ENCODE measurements at regions not wholly inside any gene's neighbourhood (a gene's known extent, or its start where the extent isn't known, plus 50 kb on each side); places are given as distances from the start of the nearest gene placed in this dataset.

DNA sequence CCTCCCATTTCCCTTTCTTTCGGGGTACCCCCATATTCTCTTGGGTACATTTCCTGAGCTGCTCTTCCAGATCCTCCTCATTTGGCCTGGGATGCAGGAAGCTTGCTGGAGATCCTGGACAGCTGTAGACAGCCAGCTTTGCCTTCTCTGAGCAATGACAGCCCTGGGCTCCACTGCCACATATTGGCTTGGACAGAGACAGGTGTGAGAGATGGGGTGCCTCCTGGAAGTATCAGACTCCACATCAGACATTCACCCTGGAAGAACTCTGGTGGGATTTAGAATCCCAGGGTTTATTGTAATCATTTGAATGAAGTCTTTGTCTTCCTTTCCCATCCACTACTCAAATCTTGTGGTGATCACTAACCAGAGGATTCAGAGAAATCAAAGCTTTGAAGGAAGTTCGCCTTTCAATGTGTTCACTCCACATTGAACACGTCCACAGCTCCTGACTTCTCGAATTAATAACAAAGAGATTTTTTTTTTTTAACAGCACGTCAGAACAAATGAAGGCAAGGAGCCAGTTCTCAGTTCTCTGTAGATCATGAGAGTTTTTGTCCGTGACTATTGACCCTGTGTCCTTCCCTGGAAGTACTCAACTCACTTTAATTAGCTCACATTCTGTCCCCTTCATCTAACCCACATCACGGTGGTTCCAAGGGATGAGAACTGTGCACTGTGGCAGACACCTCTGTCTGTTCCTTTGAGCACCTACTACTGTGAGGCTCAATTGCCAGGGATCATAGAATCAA is 377.6 kb upstream of the TRIB2 start:
- intact Hi-C loops (cut with DNase I), result no loop called here
- H3K27ac ChIP-seq, result no peak overlapping the region
- WGBS, 2 donors, result 59 to 65% methylated on average over 7 of the region's 7 CpGs

DNA sequence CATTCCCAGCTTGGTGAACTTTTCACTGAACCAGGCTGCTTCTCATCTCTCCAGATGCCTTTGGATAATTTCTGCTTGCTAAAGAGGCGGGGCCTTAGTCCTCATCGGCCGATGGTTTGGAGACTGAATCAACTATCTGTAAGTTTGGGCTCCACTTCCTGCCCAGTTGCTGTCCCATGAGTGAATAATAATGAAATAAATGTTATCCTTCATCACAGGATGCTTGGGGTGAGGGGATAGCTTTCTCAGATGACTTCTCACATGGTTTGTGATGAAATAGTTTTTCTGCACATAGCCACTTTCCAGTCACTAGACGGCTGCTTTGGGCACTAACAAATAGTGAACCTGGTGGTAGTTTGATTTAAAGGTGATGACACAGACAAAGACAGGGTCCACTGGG is 376.6 kb upstream of the TRIB2 start:
- Histone ChIP-seq H3K27ac (no peak overlapping the region), H3K27me3 (no peaks in the 10 kb centered on the region), H3K4me3 (replicated peaks in 1 of 3) (no peak overlapping the region), H3K9me3 (no peaks in the 10 kb centered on the region), H3K36me3 (no peaks in the 10 kb centered on the region), H3K4me1 (peaks cover 0 to 3% of the 10 kb centered on the region in 2 donors)
- no peak for TF ChIP-seq POLR2A (IDR thresholded peaks at IDR 0.05)
- TF ChIP-seq, protein P1, sequence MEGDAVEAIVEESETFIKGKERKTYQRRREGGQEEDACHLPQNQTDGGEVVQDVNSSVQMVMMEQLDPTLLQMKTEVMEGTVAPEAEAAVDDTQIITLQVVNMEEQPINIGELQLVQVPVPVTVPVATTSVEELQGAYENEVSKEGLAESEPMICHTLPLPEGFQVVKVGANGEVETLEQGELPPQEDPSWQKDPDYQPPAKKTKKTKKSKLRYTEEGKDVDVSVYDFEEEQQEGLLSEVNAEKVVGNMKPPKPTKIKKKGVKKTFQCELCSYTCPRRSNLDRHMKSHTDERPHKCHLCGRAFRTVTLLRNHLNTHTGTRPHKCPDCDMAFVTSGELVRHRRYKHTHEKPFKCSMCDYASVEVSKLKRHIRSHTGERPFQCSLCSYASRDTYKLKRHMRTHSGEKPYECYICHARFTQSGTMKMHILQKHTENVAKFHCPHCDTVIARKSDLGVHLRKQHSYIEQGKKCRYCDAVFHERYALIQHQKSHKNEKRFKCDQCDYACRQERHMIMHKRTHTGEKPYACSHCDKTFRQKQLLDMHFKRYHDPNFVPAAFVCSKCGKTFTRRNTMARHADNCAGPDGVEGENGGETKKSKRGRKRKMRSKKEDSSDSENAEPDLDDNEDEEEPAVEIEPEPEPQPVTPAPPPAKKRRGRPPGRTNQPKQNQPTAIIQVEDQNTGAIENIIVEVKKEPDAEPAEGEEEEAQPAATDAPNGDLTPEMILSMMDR (IDR thresholded peaks at IDR 0.05), result no peak
- no peak for DNase-seq
- 72 to 85% methylated on average over 3 to 4 of the region's 4 CpGs for WGBS, 2 donors
- intact Hi-C loops (cut with DNase I), result no loop called here

More for the DNA sequence above, 377.6 kb upstream of the TRIB2 start:
- peaks cover 0 to 3% of the 10 kb centered on the region in 2 donors for H3K4me1 ChIP-seq
- no peaks in the 10 kb centered on the region for H3K9me3 ChIP-seq
- no peaks in the 10 kb centered on the region for H3K36me3 ChIP-seq
- no peak overlapping the region for H3K4me3 ChIP-seq (replicated peaks in 1 of 3)
- DNase-seq, result no peak
- no peaks in the 10 kb centered on the region for H3K27me3 ChIP-seq
- no peak for TF ChIP-seq POLR2A (IDR thresholded peaks at IDR 0.05)
- TF ChIP-seq, protein P1 (IDR thresholded peaks at IDR 0.05), result no peak

- no peak overlapping the region for H3K4me3 ChIP-seq (replicated peaks in 1 of 3)
- no peak overlapping the region for H3K27ac ChIP-seq
- H3K27me3 ChIP-seq, result no peaks in the 10 kb centered on the region
- H3K36me3 ChIP-seq, result no peaks in the 10 kb centered on the region
- H3K9me3 ChIP-seq, result no peaks in the 10 kb centered on the region
- 95 to 98% methylated on average over 1 of the region's 1 CpG for WGBS, 2 donors
- H3K4me1 ChIP-seq, result peaks cover 0 to 3% of the 10 kb centered on the region in 2 donors
- no peak for TF ChIP-seq POLR2A (IDR thresholded peaks at IDR 0.05)
- TF ChIP-seq, protein P1 (IDR thresholded peaks at IDR 0.05), result no peak
- intact Hi-C loops (cut with DNase I), result no loop called here
- no peak for DNase-seq
Observed at GRCh38 chr2:12341215-12341614, 375.5 kb upstream of the TRIB2 start.

- no peaks in the 10 kb centered on the region for H3K36me3 ChIP-seq
- H3K27me3 ChIP-seq, result no peaks in the 10 kb centered on the region
- peaks cover 0 to 3% of the 10 kb centered on the region in 2 donors for H3K4me1 ChIP-seq
- 94 to 97% methylated on average over 3 of the region's 3 CpGs for WGBS, 2 donors
- H3K9me3 ChIP-seq, result no peaks in the 10 kb centered on the region
- no peak for TF ChIP-seq POLR2A (IDR thresholded peaks at IDR 0.05)
- TF ChIP-seq, protein P1 (IDR thresholded peaks at IDR 0.05), result no peak
- no peak for DNase-seq
- H3K27ac ChIP-seq, result no peak overlapping the region
- intact Hi-C loops (cut with DNase I), result no loop called here
- H3K4me3 ChIP-seq (replicated peaks in 1 of 3), result no peak overlapping the region
Observed at GRCh38 chr2:12341920-12342319, 374.8 kb upstream of the TRIB2 start.

GRCh38 chr2:12343141-12343540 is 373.6 kb upstream of the TRIB2 start:
- no peaks in the 10 kb centered on the region for H3K9me3 ChIP-seq
- WGBS, 2 donors, result 90 to 97% methylated on average over 5 of the region's 5 CpGs
- intact Hi-C loops (cut with DNase I), result no loop called here

More at GRCh38 chr2:12343141-12343540, 373.6 kb upstream of the TRIB2 start:
- TF ChIP-seq, protein P1 (IDR thresholded peaks at IDR 0.05), result no peak
- TF ChIP-seq POLR2A (IDR thresholded peaks at IDR 0.05), result no peak
- no peak overlapping the region for H3K27ac ChIP-seq
- no peaks in the 10 kb centered on the region for H3K36me3 ChIP-seq
- H3K27me3 ChIP-seq, result no peaks in the 10 kb centered on the region
- peaks cover 0 to 3% of the 10 kb centered on the region in 2 donors for H3K4me1 ChIP-seq
- H3K4me3 ChIP-seq (replicated peaks in 1 of 3), result no peak overlapping the region
- DNase-seq, result no peak
